WTC11 (cell line): ENCODE measurements at regions not wholly inside any gene's neighbourhood (a gene's known extent, or its start where the extent isn't known, plus 50 kb on each side); places are given as distances from the start of the nearest gene placed in this dataset.

Experiments
- HMGA2 ChIP-seq: fragments of 250-450 bp; sonication (Bioruptor Pico); IDR thresholded peaks from 2 replicates; pipeline ENCODE4 v1.4.0; 2021; ENCODE audit warnings: mild to moderate bottlenecking, moderate library complexity
- IRF2 ChIP-seq: sonication (generic); formaldehyde crosslinking; IDR thresholded peaks from 2 replicates; pipeline ENCODE4 v1.8.0; 2022; ENCODE audit warnings: low read depth, missing genetic modification reagents, borderline replicate concordance
- JUN ChIP-seq: sonication (generic); formaldehyde crosslinking; IDR thresholded peaks from 2 replicates; pipeline ENCODE4 v1.8.0; 2023; ENCODE audit warnings: mild to moderate bottlenecking, missing genetic modification reagents
- NR1H2 ChIP-seq: sonication (generic); formaldehyde crosslinking; IDR thresholded peaks from 2 replicates; pipeline ENCODE4 v1.9.0; 2021; ENCODE audit warnings: mild to moderate bottlenecking, moderate library complexity, missing genetic modification reagents
- NR2C2 ChIP-seq: sonication (generic); formaldehyde crosslinking; IDR thresholded peaks from 2 replicates; pipeline ENCODE4 v1.8.0; 2022; ENCODE audit warnings: mild to moderate bottlenecking, missing genetic modification reagents
- ZBTB21 ChIP-seq: sonication (generic); formaldehyde crosslinking; IDR thresholded peaks from 2 replicates; pipeline ENCODE4 v1.8.1; 2023; ENCODE audit warnings: mild to moderate bottlenecking, missing genetic modification reagents, borderline replicate concordance
- TF ChIP-seq, protein P1 (sequence below): fragments of 200-600 bp; IDR thresholded peaks from 2 replicates; pipeline ENCODE4 v1.8.0; 2022; ENCODE audit warnings: antibody characterized with exemption
- TF ChIP-seq, protein P2 (sequence below): sonication (generic); formaldehyde crosslinking; IDR thresholded peaks from 2 replicates; pipeline ENCODE4 v1.8.0; 2023; ENCODE audit warnings: missing genetic modification reagents, mild to moderate bottlenecking, borderline replicate concordance
- TF ChIP-seq, protein P3 (sequence below): fragments of 250-450 bp; sonication (Bioruptor Pico); IDR thresholded peaks from 2 replicates; pipeline ENCODE4 v1.9.0; 2021; ENCODE audit warnings: mild to moderate bottlenecking, borderline replicate concordance

DNA sequence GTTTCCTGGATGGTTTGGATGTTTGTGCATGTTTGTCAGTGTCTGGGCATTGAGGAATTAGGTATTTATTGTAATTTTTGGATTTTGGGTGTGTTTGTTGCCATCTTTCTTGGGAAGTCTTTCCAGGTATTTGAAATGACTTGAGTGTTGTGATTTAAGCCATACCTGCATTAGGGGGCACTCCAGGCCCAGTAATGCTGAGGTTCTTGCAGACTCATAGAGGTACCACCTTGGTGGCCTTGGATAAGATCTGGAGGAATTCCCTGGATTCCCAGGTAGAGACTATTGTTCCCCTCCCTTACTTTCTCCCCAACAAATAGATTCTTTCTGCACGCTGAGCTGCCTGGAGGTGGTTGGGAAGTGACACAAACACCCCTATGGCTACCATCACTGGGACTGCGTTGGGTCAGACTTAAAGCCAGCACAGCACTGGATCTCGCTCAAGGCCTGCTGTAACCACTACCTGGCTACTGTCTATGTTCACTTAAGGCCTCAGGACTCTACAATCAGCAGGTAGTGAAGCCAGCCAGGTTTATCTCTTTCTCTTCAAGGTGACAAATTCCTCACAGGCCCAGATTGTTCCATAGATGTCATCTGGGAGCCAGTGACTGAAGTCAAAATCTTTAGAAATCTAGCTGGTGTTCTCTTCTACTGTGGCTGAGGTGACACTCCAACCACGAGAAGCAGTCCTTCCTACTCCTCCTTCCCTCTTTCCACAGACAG lies 643.6 kb downstream of the PDHA2 start:
- TF ChIP-seq, protein P1, sequence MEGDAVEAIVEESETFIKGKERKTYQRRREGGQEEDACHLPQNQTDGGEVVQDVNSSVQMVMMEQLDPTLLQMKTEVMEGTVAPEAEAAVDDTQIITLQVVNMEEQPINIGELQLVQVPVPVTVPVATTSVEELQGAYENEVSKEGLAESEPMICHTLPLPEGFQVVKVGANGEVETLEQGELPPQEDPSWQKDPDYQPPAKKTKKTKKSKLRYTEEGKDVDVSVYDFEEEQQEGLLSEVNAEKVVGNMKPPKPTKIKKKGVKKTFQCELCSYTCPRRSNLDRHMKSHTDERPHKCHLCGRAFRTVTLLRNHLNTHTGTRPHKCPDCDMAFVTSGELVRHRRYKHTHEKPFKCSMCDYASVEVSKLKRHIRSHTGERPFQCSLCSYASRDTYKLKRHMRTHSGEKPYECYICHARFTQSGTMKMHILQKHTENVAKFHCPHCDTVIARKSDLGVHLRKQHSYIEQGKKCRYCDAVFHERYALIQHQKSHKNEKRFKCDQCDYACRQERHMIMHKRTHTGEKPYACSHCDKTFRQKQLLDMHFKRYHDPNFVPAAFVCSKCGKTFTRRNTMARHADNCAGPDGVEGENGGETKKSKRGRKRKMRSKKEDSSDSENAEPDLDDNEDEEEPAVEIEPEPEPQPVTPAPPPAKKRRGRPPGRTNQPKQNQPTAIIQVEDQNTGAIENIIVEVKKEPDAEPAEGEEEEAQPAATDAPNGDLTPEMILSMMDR, result no peak
- TF ChIP-seq, protein P2, sequence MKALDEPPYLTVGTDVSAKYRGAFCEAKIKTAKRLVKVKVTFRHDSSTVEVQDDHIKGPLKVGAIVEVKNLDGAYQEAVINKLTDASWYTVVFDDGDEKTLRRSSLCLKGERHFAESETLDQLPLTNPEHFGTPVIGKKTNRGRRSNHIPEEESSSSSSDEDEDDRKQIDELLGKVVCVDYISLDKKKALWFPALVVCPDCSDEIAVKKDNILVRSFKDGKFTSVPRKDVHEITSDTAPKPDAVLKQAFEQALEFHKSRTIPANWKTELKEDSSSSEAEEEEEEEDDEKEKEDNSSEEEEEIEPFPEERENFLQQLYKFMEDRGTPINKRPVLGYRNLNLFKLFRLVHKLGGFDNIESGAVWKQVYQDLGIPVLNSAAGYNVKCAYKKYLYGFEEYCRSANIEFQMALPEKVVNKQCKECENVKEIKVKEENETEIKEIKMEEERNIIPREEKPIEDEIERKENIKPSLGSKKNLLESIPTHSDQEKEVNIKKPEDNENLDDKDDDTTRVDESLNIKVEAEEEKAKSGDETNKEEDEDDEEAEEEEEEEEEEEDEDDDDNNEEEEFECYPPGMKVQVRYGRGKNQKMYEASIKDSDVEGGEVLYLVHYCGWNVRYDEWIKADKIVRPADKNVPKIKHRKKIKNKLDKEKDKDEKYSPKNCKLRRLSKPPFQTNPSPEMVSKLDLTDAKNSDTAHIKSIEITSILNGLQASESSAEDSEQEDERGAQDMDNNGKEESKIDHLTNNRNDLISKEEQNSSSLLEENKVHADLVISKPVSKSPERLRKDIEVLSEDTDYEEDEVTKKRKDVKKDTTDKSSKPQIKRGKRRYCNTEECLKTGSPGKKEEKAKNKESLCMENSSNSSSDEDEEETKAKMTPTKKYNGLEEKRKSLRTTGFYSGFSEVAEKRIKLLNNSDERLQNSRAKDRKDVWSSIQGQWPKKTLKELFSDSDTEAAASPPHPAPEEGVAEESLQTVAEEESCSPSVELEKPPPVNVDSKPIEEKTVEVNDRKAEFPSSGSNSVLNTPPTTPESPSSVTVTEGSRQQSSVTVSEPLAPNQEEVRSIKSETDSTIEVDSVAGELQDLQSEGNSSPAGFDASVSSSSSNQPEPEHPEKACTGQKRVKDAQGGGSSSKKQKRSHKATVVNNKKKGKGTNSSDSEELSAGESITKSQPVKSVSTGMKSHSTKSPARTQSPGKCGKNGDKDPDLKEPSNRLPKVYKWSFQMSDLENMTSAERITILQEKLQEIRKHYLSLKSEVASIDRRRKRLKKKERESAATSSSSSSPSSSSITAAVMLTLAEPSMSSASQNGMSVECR (CRISPR knock-in tag), result no peak
- no peak for TF ChIP-seq NR1H2
- TF ChIP-seq, protein P3, sequence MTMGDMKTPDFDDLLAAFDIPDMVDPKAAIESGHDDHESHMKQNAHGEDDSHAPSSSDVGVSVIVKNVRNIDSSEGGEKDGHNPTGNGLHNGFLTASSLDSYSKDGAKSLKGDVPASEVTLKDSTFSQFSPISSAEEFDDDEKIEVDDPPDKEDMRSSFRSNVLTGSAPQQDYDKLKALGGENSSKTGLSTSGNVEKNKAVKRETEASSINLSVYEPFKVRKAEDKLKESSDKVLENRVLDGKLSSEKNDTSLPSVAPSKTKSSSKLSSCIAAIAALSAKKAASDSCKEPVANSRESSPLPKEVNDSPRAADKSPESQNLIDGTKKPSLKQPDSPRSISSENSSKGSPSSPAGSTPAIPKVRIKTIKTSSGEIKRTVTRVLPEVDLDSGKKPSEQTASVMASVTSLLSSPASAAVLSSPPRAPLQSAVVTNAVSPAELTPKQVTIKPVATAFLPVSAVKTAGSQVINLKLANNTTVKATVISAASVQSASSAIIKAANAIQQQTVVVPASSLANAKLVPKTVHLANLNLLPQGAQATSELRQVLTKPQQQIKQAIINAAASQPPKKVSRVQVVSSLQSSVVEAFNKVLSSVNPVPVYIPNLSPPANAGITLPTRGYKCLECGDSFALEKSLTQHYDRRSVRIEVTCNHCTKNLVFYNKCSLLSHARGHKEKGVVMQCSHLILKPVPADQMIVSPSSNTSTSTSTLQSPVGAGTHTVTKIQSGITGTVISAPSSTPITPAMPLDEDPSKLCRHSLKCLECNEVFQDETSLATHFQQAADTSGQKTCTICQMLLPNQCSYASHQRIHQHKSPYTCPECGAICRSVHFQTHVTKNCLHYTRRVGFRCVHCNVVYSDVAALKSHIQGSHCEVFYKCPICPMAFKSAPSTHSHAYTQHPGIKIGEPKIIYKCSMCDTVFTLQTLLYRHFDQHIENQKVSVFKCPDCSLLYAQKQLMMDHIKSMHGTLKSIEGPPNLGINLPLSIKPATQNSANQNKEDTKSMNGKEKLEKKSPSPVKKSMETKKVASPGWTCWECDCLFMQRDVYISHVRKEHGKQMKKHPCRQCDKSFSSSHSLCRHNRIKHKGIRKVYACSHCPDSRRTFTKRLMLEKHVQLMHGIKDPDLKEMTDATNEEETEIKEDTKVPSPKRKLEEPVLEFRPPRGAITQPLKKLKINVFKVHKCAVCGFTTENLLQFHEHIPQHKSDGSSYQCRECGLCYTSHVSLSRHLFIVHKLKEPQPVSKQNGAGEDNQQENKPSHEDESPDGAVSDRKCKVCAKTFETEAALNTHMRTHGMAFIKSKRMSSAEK (CRISPR knock-in tag), result no peak
- TF ChIP-seq ZBTB21 (CRISPR knock-in tag), result no peak
- no peak for TF ChIP-seq IRF2 (CRISPR knock-in tag)
- no peak for TF ChIP-seq NR2C2 (CRISPR knock-in tag)
- no peak for TF ChIP-seq HMGA2 (CRISPR knock-in tag)
- TF ChIP-seq JUN (CRISPR knock-in tag), result no peak
